GM23248 (cell line): ENCODE measurements at regions not wholly inside any gene's neighbourhood (a gene's known extent, or its start where the extent isn't known, plus 50 kb on each side); places are given as distances from the start of the nearest gene placed in this dataset.

Source experiments
- DNase-seq: peaks from one replicate; pipeline ENCODE4 v3.0.0-alpha.2; 2015
- H2AFZ ChIP-seq: fragments of 200-600 bp; sonication (generic); 2 replicates; pipeline ENCODE4 v1.6.1; 2016; ENCODE audit warnings: antibody characterized with exemption
- H3F3A ChIP-seq: fragments of 200-600 bp; sonication (generic); 2 replicates; pipeline ENCODE4 v1.6.1; 2016; ENCODE audit warnings: mild to moderate bottlenecking, antibody characterized with exemption, mixed run types; ENCODE audit not compliant: insufficient read depth
- H3K27ac ChIP-seq: fragments of 200-600 bp; sonication (generic); 2 replicates; pipeline ENCODE4 v1.5.1; 2016; ENCODE audit warnings: mild to moderate bottlenecking
- H3K27me3 ChIP-seq: fragments of 200-600 bp; sonication (generic); replicated peaks from 2 replicates; pipeline ENCODE4 v1.6.1; 2016; ENCODE audit warnings: mild to moderate bottlenecking; ENCODE audit not compliant: insufficient read depth
- H3K36me3 ChIP-seq: fragments of 200-600 bp; sonication (generic); 2 replicates; pipeline ENCODE4 v1.6.1; 2016; ENCODE audit warnings: low read depth, mild to moderate bottlenecking
- H3K4me1 ChIP-seq: fragments of 200-600 bp; sonication (generic); 2 replicates; pipeline ENCODE4 v1.6.1; 2016; ENCODE audit warnings: mild to moderate bottlenecking; ENCODE audit not compliant: insufficient read depth
- H3K4me2 ChIP-seq: fragments of 200-600 bp; sonication (generic); one replicate; pipeline ENCODE4 v1.6.1; 2016; ENCODE audit warnings: mild to moderate bottlenecking; ENCODE audit not compliant: unreplicated experiment
- H3K4me3 ChIP-seq: fragments of 200-600 bp; sonication (generic); 2 replicates; pipeline ENCODE4 v1.5.1; 2016; ENCODE audit warnings: mild to moderate bottlenecking
- H3K79me2 ChIP-seq: fragments of 200-600 bp; sonication (generic); 2 replicates; pipeline ENCODE4 v1.6.1; 2016; ENCODE audit warnings: mild to moderate bottlenecking; ENCODE audit not compliant: insufficient read depth
- H3K9ac ChIP-seq: fragments of 200-600 bp; sonication (generic); 2 replicates; pipeline ENCODE4 v1.6.1; 2016; ENCODE audit warnings: mild to moderate bottlenecking
- H3K9me2 ChIP-seq: fragments of 200-600 bp; sonication (generic); 2 replicates; pipeline ENCODE4 v1.6.1; 2016; ENCODE audit warnings: mixed run types, mild to moderate bottlenecking, moderate library complexity; ENCODE audit not compliant: insufficient read depth
- H3K9me3 ChIP-seq: fragments of 200-600 bp; sonication (generic); one replicate; pipeline ENCODE4 v1.6.1; 2017; ENCODE audit warnings: low read depth
- H4K20me1 ChIP-seq: fragments of 200-600 bp; sonication (generic); 2 replicates; pipeline ENCODE4 v1.6.0; 2016; ENCODE audit not compliant: insufficient read depth
- EZH2 ChIP-seq: fragments of 200-600 bp; sonication (generic); IDR thresholded peaks from 2 replicates; pipeline ENCODE4 v1.6.1; 2018; ENCODE audit warnings: antibody characterized with exemption, mild to moderate bottlenecking; ENCODE audit not compliant: insufficient read depth, poor library complexity, severe bottlenecking
- EZH2phosphoT487 ChIP-seq: fragments of 200-600 bp; sonication (generic); IDR thresholded peaks from 2 replicates; pipeline ENCODE4 v1.6.1; 2018; ENCODE audit warnings: antibody characterized with exemption, moderate library complexity, mild to moderate bottlenecking, low read depth; ENCODE audit not compliant: insufficient read depth
- WGBS, 2 experiments: methylation state at CpG; one replicate each; pipeline ENCODE4 v1.1.6; 2015 to 2017; ENCODE audit warnings: low lambda C conversion rate in 2 of 2, low coverage in 1 of 2; ENCODE audit errors: missing lambda C conversion rate in 2 of 2; 5-methylcytosine and 5-hydroxymethylcytosine counted together
- in situ Hi-C: fragments of 300-500 bp; cut with MboI; formaldehyde crosslinking; loops from 2 replicates; pipeline ENCODE4 v1.15.0; 2020

GRCh38 chr9:91056917-91057316, 255.3 kb downstream of the SYK start:
- no peaks in the 10 kb centered on the region for H4K20me1 ChIP-seq
- no peaks in the 10 kb centered on the region for H3K27me3 ChIP-seq
- H3K9me2 ChIP-seq = no peaks in the 10 kb centered on the region
- in situ Hi-C loops = no loop called here
- TF ChIP-seq EZH2phosphoT487 (no peak), EZH2 (no peak)
- H3K36me3 ChIP-seq = no peaks in the 10 kb centered on the region
- no peak overlapping the region for H3K4me3 ChIP-seq
- H3K27ac ChIP-seq = no peak overlapping the region; the same call in 1 of the 2 replicates
- peaks cover 25% of the 10 kb centered on the region for H3F3A ChIP-seq
- H3K9ac ChIP-seq = 0 out of 2 replicates have a peak overlapping the region, but pooled peaks have one; percentile 6
- DNase-seq = peak; percentile 48
- no peak overlapping the region; the same call in 1 of the 2 replicates for H2AFZ ChIP-seq
- no peaks in the 10 kb centered on the region for H3K79me2 ChIP-seq
- peaks cover 32% of the 10 kb centered on the region for H3K4me1 ChIP-seq
- H3K9me3 ChIP-seq = no peaks in the 10 kb centered on the region
- H3K4me2 ChIP-seq = peak overlapping the region; percentile 3

DNA sequence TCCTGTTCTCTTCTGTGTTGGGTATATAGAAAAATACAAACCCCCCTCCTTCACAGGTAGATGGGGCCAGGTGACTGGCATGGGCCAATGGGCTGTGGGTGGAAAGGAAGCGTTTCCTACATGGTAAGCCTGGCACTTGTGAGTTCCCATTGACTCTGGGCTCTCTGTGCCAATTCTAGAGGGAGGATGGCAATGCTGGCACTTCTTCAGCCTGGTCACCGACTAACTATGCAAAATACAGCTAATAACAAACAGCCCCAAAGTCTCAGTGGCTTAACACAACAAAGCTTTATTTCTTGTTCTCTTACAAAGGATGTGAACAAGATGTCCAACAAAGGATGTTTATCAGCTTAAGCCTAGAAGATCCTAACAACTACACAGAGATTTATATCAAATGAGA, 258.1 kb downstream of the SYK start:
- Histone ChIP-seq H3K36me3 (no peaks in the 10 kb centered on the region), H3K27me3 (no peaks in the 10 kb centered on the region), H3K9ac (peak overlapping the region; percentile 47), H4K20me1 (no peaks in the 10 kb centered on the region), H3K9me3 (no peaks in the 10 kb centered on the region), H3K4me2 (no peak overlapping the region), H3K9me2 (no peaks in the 10 kb centered on the region), H3F3A (peaks cover 25% of the 10 kb centered on the region), H3K4me3 (no peak overlapping the region), H3K27ac (peak overlapping the region; percentile 93), H3K4me1 (peaks cover 32% of the 10 kb centered on the region), H3K79me2 (no peaks in the 10 kb centered on the region), H2AFZ (no peak overlapping the region)
- peak; percentile 60 for DNase-seq
- in situ Hi-C loops = no loop called here
- 38 to 47% methylated on average over 2 of the region's 2 CpGs for WGBS, 2 experiments
- TF ChIP-seq EZH2 = no peak
- TF ChIP-seq EZH2phosphoT487 = no peak

- no peaks in the 10 kb centered on the region for H4K20me1 ChIP-seq
- H3K9me3 ChIP-seq = no peaks in the 10 kb centered on the region
- H3K79me2 ChIP-seq = no peaks in the 10 kb centered on the region
- H3K36me3 ChIP-seq = no peaks in the 10 kb centered on the region
- peaks cover 32% of the 10 kb centered on the region for H3K4me1 ChIP-seq
- H3K4me3 ChIP-seq = peak overlapping the region; percentile 57
- 4% methylated on average over 8 of the region's 8 CpGs for WGBS, 2 experiments
- H3K9ac ChIP-seq = peak overlapping the region; percentile 78
- in situ Hi-C loops = no loop called here
- no peak for TF ChIP-seq EZH2phosphoT487
- TF ChIP-seq EZH2 = no peak
- peak; percentile 97 for DNase-seq
- H3K4me2 ChIP-seq = peak overlapping the region; percentile 75
- H3K9me2 ChIP-seq = no peaks in the 10 kb centered on the region
- peaks cover 25% of the 10 kb centered on the region for H3F3A ChIP-seq
- H3K27ac ChIP-seq = peak overlapping the region; percentile 93
- no peaks in the 10 kb centered on the region for H3K27me3 ChIP-seq
- peak overlapping the region; percentile 61 for H2AFZ ChIP-seq
Observed at GRCh38 chr9:91060520-91061343, 259.1 kb downstream of the SYK start.

GRCh38 chr9:91061506-91061905, 259.9 kb downstream of the SYK start:
- no peak overlapping the region for H3K4me3 ChIP-seq
- peak overlapping the region; percentile 93 for H3K27ac ChIP-seq
- peak overlapping the region; percentile 78 for H3K9ac ChIP-seq
- no peak for TF ChIP-seq EZH2
- no peak for TF ChIP-seq EZH2phosphoT487
- no peak overlapping the region for H2AFZ ChIP-seq
- in situ Hi-C loops = no loop called here
- no peaks in the 10 kb centered on the region for H3K9me3 ChIP-seq
- H3K9me2 ChIP-seq = no peaks in the 10 kb centered on the region
- peaks cover 25% of the 10 kb centered on the region for H3F3A ChIP-seq
- 79 to 83% methylated on average over 2 of the region's 2 CpGs for WGBS, 2 experiments
- peak overlapping the region; percentile 75 for H3K4me2 ChIP-seq
- no peaks in the 10 kb centered on the region for H3K27me3 ChIP-seq
- H3K79me2 ChIP-seq = no peaks in the 10 kb centered on the region
- no peaks in the 10 kb centered on the region for H4K20me1 ChIP-seq
- no peak for DNase-seq
- H3K4me1 ChIP-seq = peaks cover 32% of the 10 kb centered on the region
- no peaks in the 10 kb centered on the region for H3K36me3 ChIP-seq
